HCT116 (cell line): ENCODE measurements at regions not wholly inside any gene's neighbourhood (a gene's known extent, or its start where the extent isn't known, plus 50 kb on each side); places are given as distances from the start of the nearest gene placed in this dataset.

Experiments
- CTCF ChIP-seq, 3 experiments: fragments of 200-600 bp in 1 of 3; sonication (generic) in 1 of 3; IDR thresholded peaks in 2 of 3; conservative IDR thresholded peaks in 1 of 3; 2 replicates each; pipeline ENCODE4 v1.5.1; 2012 to 2017; ENCODE audit warnings: low read depth in 2 of 3, low read length in 2 of 3, antibody characterized with exemption in 1 of 3, borderline replicate concordance in 1 of 3, control low read depth in 1 of 3, mild to moderate bottlenecking in 1 of 3, mixed read lengths in 1 of 3, mixed run types in 1 of 3, moderate library complexity in 1 of 3; ENCODE audit not compliant: insufficient read depth in 1 of 3
- EZH2 ChIP-seq: fragments of 200-600 bp; sonication (generic); IDR thresholded peaks from 2 replicates; pipeline ENCODE4 v1.6.1; 2017; ENCODE audit warnings: antibody characterized with exemption, mixed run types
- FOSL1 ChIP-seq: IDR thresholded peaks from 2 replicates; pipeline ENCODE4 v1.6.1; 2012; ENCODE audit warnings: low read depth
- JUND ChIP-seq: IDR thresholded peaks from 2 replicates; pipeline ENCODE4 v1.6.1; 2012
- MAX ChIP-seq: IDR thresholded peaks from 2 replicates; pipeline ENCODE4 v1.6.1; 2012
- POLR2A ChIP-seq: IDR thresholded peaks from 2 replicates; pipeline ENCODE4 v1.7.0; 2011; ENCODE audit warnings: borderline replicate concordance; ENCODE audit not compliant: insufficient read depth, insufficient read length; ENCODE audit errors: extremely low read depth
- POLR2AphosphoS5 ChIP-seq: IDR thresholded peaks from 2 replicates; pipeline ENCODE4 v1.6.1; 2011; ENCODE audit warnings: mild to moderate bottlenecking, low read depth, low read length, moderate library complexity
- REST ChIP-seq: IDR thresholded peaks from 2 replicates; pipeline ENCODE4 v1.6.1; 2012; ENCODE audit warnings: low read depth
- SRF ChIP-seq: IDR thresholded peaks from 2 replicates; pipeline ENCODE4 v1.6.1; 2012; ENCODE audit warnings: low read depth
- YY1 ChIP-seq: IDR thresholded peaks from 2 replicates; pipeline ENCODE4 v1.6.1; 2011; ENCODE audit warnings: low read length, low read depth, moderate library complexity, mild to moderate bottlenecking; ENCODE audit not compliant: insufficient replicate concordance; ENCODE audit errors: extremely low read depth
- TF ChIP-seq, protein P1 (sequence below): IDR thresholded peaks from 2 replicates; pipeline ENCODE4 v1.6.1; 2012

GRCh38 chr3:144665567-144666053, 694.0 kb downstream of the DIPK2A start:
- TF ChIP-seq, protein P1, sequence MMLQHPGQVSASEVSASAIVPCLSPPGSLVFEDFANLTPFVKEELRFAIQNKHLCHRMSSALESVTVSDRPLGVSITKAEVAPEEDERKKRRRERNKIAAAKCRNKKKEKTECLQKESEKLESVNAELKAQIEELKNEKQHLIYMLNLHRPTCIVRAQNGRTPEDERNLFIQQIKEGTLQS, result no peak
- TF ChIP-seq POLR2AphosphoS5 (no peak), CTCF (IDR thresholded peaks at IDR 0.05 in 2 of 3, conservative IDR thresholded peaks at IDR 0.05 in 1 of 3; ENCODE audit: borderline replicate concordance in 1 of 3, insufficient read depth in 1 of 3, low read depth in 2 of 3, low read length in 2 of 3) (no peak), SRF (no peak), POLR2A (no peak), EZH2 (no peak), YY1 (no peak), FOSL1 (no peak), JUND (no peak), MAX (no peak), REST (no peak)
